GM10266 (cell line): ENCODE measurements at regions not wholly inside any gene's neighbourhood (a gene's known extent, or its start where the extent isn't known, plus 50 kb on each side); places are given as distances from the start of the nearest gene placed in this dataset.

Experiments used
- DNase-seq: peaks from one replicate; pipeline ENCODE4 v3.0.0; 2012; ENCODE audit errors: extremely low spot score
- TF ChIP-seq, protein P1 (sequence below): IDR thresholded peaks from 2 replicates; pipeline ENCODE4 v1.5.1; 2012; ENCODE audit warnings: mild to moderate bottlenecking, low read depth; ENCODE audit not compliant: control insufficient read depth, insufficient read depth; ENCODE audit errors: missing control alignments

DNA sequence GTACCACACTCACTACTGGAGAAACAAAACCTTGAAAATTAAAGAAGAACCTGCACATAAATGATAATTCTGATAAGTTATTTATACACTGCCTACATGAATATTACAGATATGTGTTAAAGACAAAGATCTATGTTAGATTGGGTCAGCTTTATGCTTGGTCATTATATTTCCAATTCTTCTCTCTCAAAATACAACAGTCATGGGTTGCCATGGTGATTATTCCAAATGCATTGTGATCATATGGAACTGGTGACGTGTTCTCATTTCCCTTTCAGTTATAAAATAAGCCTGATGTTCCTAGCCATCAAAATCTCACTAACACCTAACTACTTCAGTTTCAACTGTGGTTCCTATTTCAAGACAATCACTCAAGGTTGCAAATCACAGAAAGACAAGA, 1416.4 kb downstream of the UQCRFS1 start:
- no peak for DNase-seq
- TF ChIP-seq, protein P1, sequence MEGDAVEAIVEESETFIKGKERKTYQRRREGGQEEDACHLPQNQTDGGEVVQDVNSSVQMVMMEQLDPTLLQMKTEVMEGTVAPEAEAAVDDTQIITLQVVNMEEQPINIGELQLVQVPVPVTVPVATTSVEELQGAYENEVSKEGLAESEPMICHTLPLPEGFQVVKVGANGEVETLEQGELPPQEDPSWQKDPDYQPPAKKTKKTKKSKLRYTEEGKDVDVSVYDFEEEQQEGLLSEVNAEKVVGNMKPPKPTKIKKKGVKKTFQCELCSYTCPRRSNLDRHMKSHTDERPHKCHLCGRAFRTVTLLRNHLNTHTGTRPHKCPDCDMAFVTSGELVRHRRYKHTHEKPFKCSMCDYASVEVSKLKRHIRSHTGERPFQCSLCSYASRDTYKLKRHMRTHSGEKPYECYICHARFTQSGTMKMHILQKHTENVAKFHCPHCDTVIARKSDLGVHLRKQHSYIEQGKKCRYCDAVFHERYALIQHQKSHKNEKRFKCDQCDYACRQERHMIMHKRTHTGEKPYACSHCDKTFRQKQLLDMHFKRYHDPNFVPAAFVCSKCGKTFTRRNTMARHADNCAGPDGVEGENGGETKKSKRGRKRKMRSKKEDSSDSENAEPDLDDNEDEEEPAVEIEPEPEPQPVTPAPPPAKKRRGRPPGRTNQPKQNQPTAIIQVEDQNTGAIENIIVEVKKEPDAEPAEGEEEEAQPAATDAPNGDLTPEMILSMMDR, result no peak

DNA sequence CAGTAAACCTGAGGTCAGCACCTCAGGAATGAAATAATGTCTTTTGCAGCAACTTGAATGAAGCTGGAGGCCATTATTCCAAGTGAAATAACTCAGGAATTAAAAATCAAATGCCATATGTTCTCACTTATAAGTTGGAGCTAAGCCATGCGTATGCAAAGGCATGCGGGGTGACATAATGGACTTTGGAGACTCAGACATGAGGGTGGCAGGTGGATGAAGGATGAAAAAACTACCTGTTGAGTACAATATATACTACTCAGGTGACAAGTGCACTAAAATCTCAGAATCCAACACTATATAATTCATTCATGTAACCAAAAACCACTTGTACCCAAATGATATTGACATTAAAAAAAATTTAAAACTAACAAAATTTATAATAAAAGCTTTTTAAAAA, 1416.9 kb downstream of the UQCRFS1 start:
- TF ChIP-seq, protein P1, result no peak
- no peak for DNase-seq

DNA sequence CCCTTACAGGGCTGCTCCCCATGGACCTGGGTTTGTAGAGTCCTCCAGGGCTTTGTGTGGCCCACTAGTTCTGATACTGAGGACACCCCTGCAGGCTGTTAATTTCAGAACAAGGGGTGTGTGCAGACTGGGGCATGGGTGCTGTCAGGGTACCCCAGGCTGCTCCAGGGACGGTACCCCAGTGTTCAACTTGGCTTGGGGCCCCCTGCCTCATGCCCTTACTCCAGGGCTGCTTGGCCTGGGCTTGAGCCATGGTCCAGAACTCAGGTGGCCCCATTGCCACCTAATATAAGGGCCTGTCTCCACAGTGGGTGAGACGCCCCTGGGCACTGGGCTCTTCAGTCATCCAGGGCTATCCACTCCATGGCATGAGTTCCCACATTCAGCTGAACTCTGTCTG, 1417.6 kb downstream of the UQCRFS1 start:
- no peak for DNase-seq
- TF ChIP-seq, protein P1, result no peak

DNA sequence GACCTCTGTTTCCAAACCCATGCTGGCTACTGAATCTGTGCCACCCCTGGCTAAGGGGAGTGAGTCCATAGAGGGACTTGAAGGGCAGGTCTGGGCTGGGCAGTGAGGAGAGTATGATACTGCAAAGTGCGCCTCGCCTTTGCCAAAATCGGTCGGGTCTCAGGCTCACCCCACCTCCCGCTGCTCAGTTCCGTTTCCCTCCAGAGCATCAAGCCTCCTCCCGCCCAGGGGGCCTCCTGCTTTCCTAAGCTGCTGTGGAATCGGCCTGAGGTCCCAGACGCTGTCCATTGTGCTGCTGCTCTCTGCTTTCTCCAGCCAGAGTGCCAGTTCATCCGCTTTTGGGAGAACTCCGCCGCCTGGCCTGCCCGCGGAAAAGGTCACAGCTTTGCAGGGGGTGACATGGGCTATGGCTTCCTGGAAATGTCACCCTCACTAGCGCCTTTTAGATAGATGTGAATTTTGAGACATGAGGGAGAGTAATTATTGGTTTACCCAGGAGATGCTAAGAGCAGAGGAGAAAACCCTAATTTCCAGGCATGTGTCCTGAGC, 1418.4 kb downstream of the UQCRFS1 start:
- TF ChIP-seq, protein P1, result no peak
- DNase-seq, result peak; percentile 12

DNA sequence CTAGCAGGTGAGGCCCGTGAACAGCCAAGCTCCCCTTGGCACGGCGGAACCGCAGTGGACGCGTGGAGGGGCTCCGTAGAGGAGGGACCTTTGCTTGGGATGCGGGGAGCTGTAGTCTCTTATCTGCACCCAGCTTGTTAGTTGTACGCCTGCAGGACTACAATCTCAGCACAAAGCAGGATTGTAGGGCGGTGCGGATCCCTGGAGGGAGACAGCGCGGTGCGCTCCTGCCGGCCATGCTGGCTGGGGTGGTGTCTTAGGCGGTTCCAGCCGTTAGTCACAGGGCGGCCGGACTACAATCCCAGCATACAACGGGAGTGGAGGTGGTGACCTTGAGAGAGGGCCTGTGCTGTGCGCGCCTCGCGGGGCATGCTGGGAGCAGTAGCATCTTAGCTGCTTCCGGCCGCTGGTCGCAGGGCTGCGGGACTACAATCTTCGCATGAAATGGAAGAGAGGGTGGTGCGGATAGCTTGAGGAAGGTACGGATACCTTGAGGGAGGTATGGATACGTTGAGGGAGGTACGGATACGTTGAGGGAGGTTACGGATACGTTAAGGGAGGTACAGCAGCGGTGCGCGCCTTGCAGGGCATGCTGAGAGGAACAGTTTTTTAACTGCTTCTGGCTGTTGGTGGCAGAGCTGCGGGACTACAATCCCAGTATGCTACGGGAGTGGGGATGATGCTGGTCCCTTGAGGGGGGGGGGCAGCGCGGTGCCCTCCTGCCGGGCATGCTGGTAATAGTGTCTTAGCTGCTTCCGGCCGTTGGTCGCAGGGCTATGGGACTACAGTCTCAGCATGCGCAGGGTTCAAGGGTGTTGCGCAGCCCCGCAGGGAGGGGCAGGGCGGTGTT, 1419.1 kb downstream of the UQCRFS1 start:
- TF ChIP-seq, protein P1, result no peak
- DNase-seq, result peak; percentile 88

DNA sequence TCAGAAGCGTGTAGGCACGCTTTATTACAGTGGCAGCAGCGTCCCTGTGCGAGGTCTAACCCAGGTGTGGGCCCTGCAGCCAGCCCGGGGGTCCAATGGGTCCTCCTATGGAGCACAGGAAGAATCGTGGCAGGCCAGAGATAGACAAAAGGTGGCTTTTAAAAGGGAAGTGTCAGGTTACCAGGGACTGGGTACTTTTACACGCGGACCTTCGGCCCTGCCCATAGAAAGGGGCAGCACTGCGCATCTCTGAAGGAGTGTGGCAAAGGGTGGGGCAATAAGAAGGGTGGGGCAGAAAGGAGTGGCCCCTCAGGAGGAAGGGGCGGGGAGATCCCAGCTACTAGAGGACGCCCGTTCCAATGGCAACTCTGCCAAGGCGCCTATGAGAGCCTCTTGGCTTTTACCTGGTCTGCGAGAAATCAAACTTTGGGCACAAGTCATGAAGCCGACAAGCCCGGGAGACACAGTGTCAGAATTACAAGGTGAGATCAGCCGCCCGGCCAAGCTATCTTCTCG, 1419.8 kb downstream of the UQCRFS1 start:
- TF ChIP-seq, protein P1, result no peak
- peak; percentile 74 for DNase-seq
